ENCODE measurements at regions not wholly inside any gene's neighbourhood (a gene's known extent, or its start where the extent isn't known, plus 50 kb on each side); places are given as distances from the start of the nearest gene placed in this dataset.

DNA sequence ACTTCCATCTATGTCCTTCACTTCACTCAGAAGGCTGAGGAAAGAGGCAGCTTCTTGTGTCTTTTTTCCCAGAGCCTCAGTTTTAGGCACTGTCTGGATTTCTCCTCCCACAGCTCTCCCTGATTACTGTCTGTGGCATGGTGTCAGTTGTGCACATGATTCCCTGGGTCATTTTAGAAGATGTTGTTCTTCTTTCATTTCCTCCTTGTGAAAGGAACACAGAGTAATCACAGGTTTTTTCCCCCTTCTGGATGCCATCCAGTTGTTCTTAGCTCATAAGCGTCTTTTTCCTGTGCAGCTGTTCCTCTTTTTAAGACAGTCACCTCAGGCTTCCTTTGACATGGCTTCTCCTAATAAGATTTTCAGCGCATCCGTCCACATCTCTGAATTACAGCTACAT is 212.2 kb downstream of the FAM181B start:
- TF ChIP-seq PATZ1 (CRISPR knock-in tag; IDR thresholded peaks at IDR 0.05; ENCODE audit: borderline replicate concordance) (no peak), ZFP3 (CRISPR knock-in tag; IDR thresholded peaks at IDR 0.05) (no peak), PPARA (CRISPR knock-in tag; IDR thresholded peaks at IDR 0.05; ENCODE audit: borderline replicate concordance) (no peak), CSDC2 (CRISPR knock-in tag; IDR thresholded peaks at IDR 0.05) (no peak), ZFP30 (CRISPR knock-in tag; IDR thresholded peaks at IDR 0.05) (no peak), OSR1 (CRISPR knock-in tag; IDR thresholded peaks at IDR 0.05) (no peak), BACH2 (CRISPR knock-in tag; IDR thresholded peaks at IDR 0.05; ENCODE audit: borderline replicate concordance) (no peak), TCF4 (CRISPR knock-in tag; IDR thresholded peaks at IDR 0.05; ENCODE audit: borderline replicate concordance) (no peak), ZNF8 (CRISPR knock-in tag; IDR thresholded peaks at IDR 0.05) (no peak), CREB5 (CRISPR knock-in tag; IDR thresholded peaks at IDR 0.05; ENCODE audit: low read depth) (no peak), RARB (CRISPR knock-in tag; IDR thresholded peaks at IDR 0.05) (no peak), ESRRG (CRISPR knock-in tag; IDR thresholded peaks at IDR 0.05) (no peak)
- TF ChIP-seq, protein P1, sequence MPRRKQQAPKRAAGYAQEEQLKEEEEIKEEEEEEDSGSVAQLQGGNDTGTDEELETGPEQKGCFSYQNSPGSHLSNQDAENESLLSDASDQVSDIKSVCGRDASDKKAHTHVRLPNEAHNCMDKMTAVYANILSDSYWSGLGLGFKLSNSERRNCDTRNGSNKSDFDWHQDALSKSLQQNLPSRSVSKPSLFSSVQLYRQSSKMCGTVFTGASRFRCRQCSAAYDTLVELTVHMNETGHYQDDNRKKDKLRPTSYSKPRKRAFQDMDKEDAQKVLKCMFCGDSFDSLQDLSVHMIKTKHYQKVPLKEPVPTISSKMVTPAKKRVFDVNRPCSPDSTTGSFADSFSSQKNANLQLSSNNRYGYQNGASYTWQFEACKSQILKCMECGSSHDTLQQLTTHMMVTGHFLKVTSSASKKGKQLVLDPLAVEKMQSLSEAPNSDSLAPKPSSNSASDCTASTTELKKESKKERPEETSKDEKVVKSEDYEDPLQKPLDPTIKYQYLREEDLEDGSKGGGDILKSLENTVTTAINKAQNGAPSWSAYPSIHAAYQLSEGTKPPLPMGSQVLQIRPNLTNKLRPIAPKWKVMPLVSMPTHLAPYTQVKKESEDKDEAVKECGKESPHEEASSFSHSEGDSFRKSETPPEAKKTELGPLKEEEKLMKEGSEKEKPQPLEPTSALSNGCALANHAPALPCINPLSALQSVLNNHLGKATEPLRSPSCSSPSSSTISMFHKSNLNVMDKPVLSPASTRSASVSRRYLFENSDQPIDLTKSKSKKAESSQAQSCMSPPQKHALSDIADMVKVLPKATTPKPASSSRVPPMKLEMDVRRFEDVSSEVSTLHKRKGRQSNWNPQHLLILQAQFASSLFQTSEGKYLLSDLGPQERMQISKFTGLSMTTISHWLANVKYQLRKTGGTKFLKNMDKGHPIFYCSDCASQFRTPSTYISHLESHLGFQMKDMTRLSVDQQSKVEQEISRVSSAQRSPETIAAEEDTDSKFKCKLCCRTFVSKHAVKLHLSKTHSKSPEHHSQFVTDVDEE (CRISPR knock-in tag; IDR thresholded peaks at IDR 0.05), result no peak

Measured in SK-N-SH treated with all-trans-retinoic acid at 6 μM for 48 hours (cell line).